Smooth muscle cell (in vitro differentiated cells): ENCODE measurements at regions not wholly inside any gene's neighbourhood (a gene's known extent, or its start where the extent isn't known, plus 50 kb on each side); places are given as distances from the start of the nearest gene placed in this dataset.

ENCODE experiments used
- DNase-seq: peaks from one replicate; lab custom pipeline; 2025; ENCODE audit not compliant: unreplicated experiment; lab: John Stamatoyannopoulos, UW
- H2AFZ ChIP-seq: fragments of 200-600 bp; sonication (generic); 2 replicates; pipeline ENCODE4 v1.6.0; 2016; ENCODE audit warnings: antibody characterized with exemption, low read depth, mild to moderate bottlenecking
- H3F3A ChIP-seq: fragments of 200-600 bp; sonication (generic); 2 replicates; pipeline ENCODE4 v1.6.0; 2017; ENCODE audit warnings: antibody characterized with exemption, low read depth
- H3K27ac ChIP-seq: fragments of 200-600 bp; sonication (generic); 2 replicates; pipeline ENCODE4 v1.5.1; 2016; ENCODE audit warnings: low read depth, mild to moderate bottlenecking
- H3K27me3 ChIP-seq: fragments of 200-600 bp; sonication (generic); 2 replicates; pipeline ENCODE4 v1.6.1; 2016; ENCODE audit warnings: low read depth, mild to moderate bottlenecking
- H3K36me3 ChIP-seq: fragments of 200-600 bp; sonication (generic); 2 replicates; pipeline ENCODE4 v1.5.1; 2016; ENCODE audit warnings: low read depth
- H3K4me1 ChIP-seq: fragments of 200-600 bp; sonication (generic); 2 replicates; pipeline ENCODE4 v1.5.1; 2016; ENCODE audit warnings: low read depth
- H3K4me2 ChIP-seq: fragments of 200-600 bp; sonication (generic); 2 replicates; pipeline ENCODE4 v1.6.0; 2016; ENCODE audit warnings: mild to moderate bottlenecking
- H3K4me3 ChIP-seq: fragments of 200-600 bp; sonication (generic); 2 replicates; pipeline ENCODE4 v1.5.1; 2016; ENCODE audit warnings: mild to moderate bottlenecking
- H3K79me2 ChIP-seq: fragments of 200-600 bp; sonication (generic); 2 replicates; pipeline ENCODE4 v1.6.0; 2016; ENCODE audit warnings: low read depth, mild to moderate bottlenecking
- H3K9ac ChIP-seq: fragments of 200-600 bp; sonication (generic); 2 replicates; pipeline ENCODE4 v1.6.0; 2016; ENCODE audit warnings: low read depth
- H3K9me3 ChIP-seq: fragments of 200-600 bp; sonication (generic); replicated peaks from 2 replicates; pipeline ENCODE4 v1.5.1; 2016; ENCODE audit warnings: low read depth
- H4K20me1 ChIP-seq: fragments of 200-600 bp; sonication (generic); 2 replicates; pipeline ENCODE4 v1.6.0; 2016; ENCODE audit warnings: low read depth
- CTCF ChIP-seq: fragments of 200-600 bp; sonication (generic); IDR thresholded peaks from 2 replicates; pipeline ENCODE4 v1.5.1; 2017; ENCODE audit warnings: borderline replicate concordance, mild to moderate bottlenecking, antibody characterized with exemption; ENCODE audit not compliant: insufficient read depth, poor library complexity, severe bottlenecking
- WGBS: methylation state at CpG from one replicate; pipeline ENCODE4 v1.1.7; 2016; ENCODE audit warnings: low lambda C conversion rate; 5-methylcytosine and 5-hydroxymethylcytosine counted together

GRCh38 chr10:57961487-57961886 is 306.2 kb downstream of the IPMK start:
- H3K9ac ChIP-seq: no peak overlapping the region
- DNase-seq: no peak
- no peak overlapping the region for H2AFZ ChIP-seq
- no peaks in the 10 kb centered on the region for H3K79me2 ChIP-seq
- no peaks in the 10 kb centered on the region for H3F3A ChIP-seq
- no peak overlapping the region for H3K4me3 ChIP-seq
- H3K9me3 ChIP-seq: no peaks in the 10 kb centered on the region
- H3K27ac ChIP-seq: no peak overlapping the region
- no peaks in the 10 kb centered on the region for H3K36me3 ChIP-seq
- H3K4me1 ChIP-seq: no peaks in the 10 kb centered on the region
- 55% methylated on average over 2 of the region's 2 CpGs for WGBS
- no peaks in the 10 kb centered on the region for H3K27me3 ChIP-seq
- H3K4me2 ChIP-seq: no peak overlapping the region
- no peak for TF ChIP-seq CTCF
- no peaks in the 10 kb centered on the region for H4K20me1 ChIP-seq

- no peak overlapping the region for H3K4me2 ChIP-seq
- no peak overlapping the region for H3K9ac ChIP-seq
These were observed 307.3 kb downstream of the IPMK start for GRCh38 chr10:57960406-57960805.

GRCh38 chr10:57959318-57960006 is 308.2 kb downstream of the IPMK start:
- Histone ChIP-seq H3F3A (no peaks in the 10 kb centered on the region), H3K4me3 (no peak overlapping the region), H3K4me1 (no peaks in the 10 kb centered on the region), H3K36me3 (no peaks in the 10 kb centered on the region), H4K20me1 (no peaks in the 10 kb centered on the region), H3K9me3 (no peaks in the 10 kb centered on the region), H3K79me2 (no peaks in the 10 kb centered on the region), H2AFZ (no peak overlapping the region), H3K27ac (no peak overlapping the region), H3K4me2 (no peak overlapping the region), H3K27me3 (no peaks in the 10 kb centered on the region), H3K9ac (no peak overlapping the region)
- no peak for DNase-seq
- no peak for TF ChIP-seq CTCF
- WGBS: 32% methylated on average over 1 of the region's 1 CpG

More at GRCh38 chr10:57960406-57960805, 307.3 kb downstream of the IPMK start:
- H3F3A ChIP-seq: no peaks in the 10 kb centered on the region
- H2AFZ ChIP-seq: no peak overlapping the region
- H3K27me3 ChIP-seq: no peaks in the 10 kb centered on the region
- no peaks in the 10 kb centered on the region for H4K20me1 ChIP-seq
- no peaks in the 10 kb centered on the region for H3K9me3 ChIP-seq
- no peaks in the 10 kb centered on the region for H3K4me1 ChIP-seq
- H3K36me3 ChIP-seq: no peaks in the 10 kb centered on the region
- 85% methylated on average over 3 of the region's 3 CpGs for WGBS
- no peak overlapping the region for H3K27ac ChIP-seq
- no peaks in the 10 kb centered on the region for H3K79me2 ChIP-seq
- no peak for DNase-seq
- H3K4me3 ChIP-seq: no peak overlapping the region
- TF ChIP-seq CTCF: no peak

- no peaks in the 10 kb centered on the region for H3K4me1 ChIP-seq
- DNase-seq: no peak
- H3K9ac ChIP-seq: no peak overlapping the region
- H3K9me3 ChIP-seq: no peaks in the 10 kb centered on the region
- H3F3A ChIP-seq: no peaks in the 10 kb centered on the region
- no peak overlapping the region for H3K27ac ChIP-seq
- H3K79me2 ChIP-seq: no peaks in the 10 kb centered on the region
- H3K4me3 ChIP-seq: no peak overlapping the region
- no peak for TF ChIP-seq CTCF
- WGBS: 45% methylated on average over 2 of the region's 2 CpGs
- H3K36me3 ChIP-seq: no peaks in the 10 kb centered on the region
- no peaks in the 10 kb centered on the region for H3K27me3 ChIP-seq
- no peak overlapping the region for H3K4me2 ChIP-seq
- H4K20me1 ChIP-seq: no peaks in the 10 kb centered on the region
- no peak overlapping the region for H2AFZ ChIP-seq
These were observed 312.6 kb downstream of the IPMK start for GRCh38 chr10:57955076-57955475.
